ENCODE measurements at regions not wholly inside any gene's neighbourhood (a gene's known extent, or its start where the extent isn't known, plus 50 kb on each side); places are given as distances from the start of the nearest gene placed in this dataset.

GRCh38 chr3:67774676-67775075, 120.3 kb upstream of the SUCLG2 start:
- TF ChIP-seq CTCF (IDR thresholded peaks at IDR 0.05) (no peak), POLR2A (IDR thresholded peaks at IDR 0.05) (no peak)
